OCI-LY7 (cell line): ENCODE measurements at regions not wholly inside any gene's neighbourhood (a gene's known extent, or its start where the extent isn't known, plus 50 kb on each side); places are given as distances from the start of the nearest gene placed in this dataset.

Source experiments
- EZH2phosphoT487 ChIP-seq: fragments of 200-600 bp; sonication (generic); IDR thresholded peaks from 2 replicates; pipeline ENCODE4 v1.6.1; 2018; ENCODE audit warnings: low read depth, borderline replicate concordance, mild to moderate bottlenecking, mixed run types, antibody characterized with exemption, low read length, moderate library complexity, mixed read lengths
- TF ChIP-seq, protein P1 (sequence below): fragments of 200-600 bp; sonication (generic); conservative IDR thresholded peaks from 2 replicates; pipeline ENCODE4 v1.5.1; 2014; ENCODE audit warnings: mild to moderate bottlenecking, antibody characterized with exemption, low read length, moderate library complexity, mixed read lengths

DNA sequence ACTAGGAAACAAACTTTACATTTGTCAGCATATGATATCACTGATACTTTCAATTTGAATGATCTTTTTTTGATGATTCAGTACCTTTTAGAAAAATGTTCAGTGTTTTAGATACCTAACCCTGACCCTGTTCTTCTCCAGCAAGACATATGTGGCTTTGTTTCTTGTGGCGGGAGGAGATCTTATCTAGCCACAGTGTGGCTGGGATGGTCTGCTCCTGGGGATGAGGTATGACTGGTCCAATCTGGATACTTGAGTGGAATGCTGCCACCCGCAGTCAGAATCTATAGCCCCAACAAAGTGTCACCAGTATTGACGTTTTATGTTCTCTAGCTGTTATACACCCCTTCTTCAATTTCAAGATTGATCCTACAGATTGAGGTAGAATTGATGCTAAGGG is 439.0 kb upstream of the GOLIM4 start:
- TF ChIP-seq, protein P1, sequence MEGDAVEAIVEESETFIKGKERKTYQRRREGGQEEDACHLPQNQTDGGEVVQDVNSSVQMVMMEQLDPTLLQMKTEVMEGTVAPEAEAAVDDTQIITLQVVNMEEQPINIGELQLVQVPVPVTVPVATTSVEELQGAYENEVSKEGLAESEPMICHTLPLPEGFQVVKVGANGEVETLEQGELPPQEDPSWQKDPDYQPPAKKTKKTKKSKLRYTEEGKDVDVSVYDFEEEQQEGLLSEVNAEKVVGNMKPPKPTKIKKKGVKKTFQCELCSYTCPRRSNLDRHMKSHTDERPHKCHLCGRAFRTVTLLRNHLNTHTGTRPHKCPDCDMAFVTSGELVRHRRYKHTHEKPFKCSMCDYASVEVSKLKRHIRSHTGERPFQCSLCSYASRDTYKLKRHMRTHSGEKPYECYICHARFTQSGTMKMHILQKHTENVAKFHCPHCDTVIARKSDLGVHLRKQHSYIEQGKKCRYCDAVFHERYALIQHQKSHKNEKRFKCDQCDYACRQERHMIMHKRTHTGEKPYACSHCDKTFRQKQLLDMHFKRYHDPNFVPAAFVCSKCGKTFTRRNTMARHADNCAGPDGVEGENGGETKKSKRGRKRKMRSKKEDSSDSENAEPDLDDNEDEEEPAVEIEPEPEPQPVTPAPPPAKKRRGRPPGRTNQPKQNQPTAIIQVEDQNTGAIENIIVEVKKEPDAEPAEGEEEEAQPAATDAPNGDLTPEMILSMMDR: no peak
- no peak for TF ChIP-seq EZH2phosphoT487
